ENCODE measurements at regions not wholly inside any gene's neighbourhood (a gene's known extent, or its start where the extent isn't known, plus 50 kb on each side); places are given as distances from the start of the nearest gene placed in this dataset.
"Not testable (repeated sequence)": the region's sequence is repeated elsewhere in the genome, so short reads cannot be mapped to it uniquely, and the experiment has no call there.

DNA sequence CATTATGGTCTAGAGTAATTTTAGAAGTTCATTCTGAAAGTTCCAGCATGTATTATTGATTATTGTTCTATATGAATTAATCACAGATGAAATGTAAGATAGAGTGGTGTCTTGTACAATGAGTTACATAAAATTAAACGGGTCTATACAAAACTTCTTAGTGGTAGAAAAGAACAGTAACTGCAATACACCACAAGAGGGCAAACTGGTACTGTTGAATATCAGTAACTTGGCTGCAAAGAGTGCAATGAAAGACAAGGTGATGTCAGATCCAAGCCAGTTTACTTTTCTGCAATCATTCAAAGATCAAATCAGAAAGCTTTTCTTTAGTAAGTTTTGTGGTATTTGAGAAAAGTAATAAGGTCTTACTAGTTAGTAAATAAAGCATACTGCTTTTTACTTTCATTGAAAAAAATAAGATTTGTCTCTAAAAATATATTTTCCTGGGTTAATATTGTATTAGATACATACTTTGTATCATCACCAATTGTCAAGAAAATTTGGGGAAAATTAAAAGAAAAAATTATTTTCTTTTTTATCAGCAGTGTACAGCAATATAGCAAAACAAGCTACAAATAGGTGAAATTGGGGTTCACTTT lies 66.4 kb upstream of the BTG3 start:
- peak in 2 of 5 experiments; percentile 39 to 77 for DNase-seq

DNA sequence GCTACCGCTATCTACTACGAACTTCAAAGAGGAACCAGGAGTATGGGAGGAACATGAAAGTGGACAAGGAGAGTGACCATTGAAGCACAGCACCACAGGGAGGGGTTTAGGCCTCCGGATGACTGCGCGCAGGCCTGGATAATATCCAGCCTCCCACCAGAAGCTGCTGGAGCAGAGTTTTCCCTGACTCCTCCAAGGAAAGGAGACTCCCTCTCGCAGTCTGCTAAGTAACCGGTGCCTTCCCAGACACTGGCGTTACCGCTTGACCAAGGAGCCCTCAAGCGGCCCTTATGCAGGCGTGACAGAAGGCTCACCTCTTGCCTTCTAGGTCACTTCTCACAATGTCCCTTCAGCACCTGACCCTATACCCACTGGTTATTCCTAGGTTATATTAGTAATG lies 64.2 kb upstream of the BTG3 start:
- not testable (repeated sequence) for DNase-seq

DNA sequence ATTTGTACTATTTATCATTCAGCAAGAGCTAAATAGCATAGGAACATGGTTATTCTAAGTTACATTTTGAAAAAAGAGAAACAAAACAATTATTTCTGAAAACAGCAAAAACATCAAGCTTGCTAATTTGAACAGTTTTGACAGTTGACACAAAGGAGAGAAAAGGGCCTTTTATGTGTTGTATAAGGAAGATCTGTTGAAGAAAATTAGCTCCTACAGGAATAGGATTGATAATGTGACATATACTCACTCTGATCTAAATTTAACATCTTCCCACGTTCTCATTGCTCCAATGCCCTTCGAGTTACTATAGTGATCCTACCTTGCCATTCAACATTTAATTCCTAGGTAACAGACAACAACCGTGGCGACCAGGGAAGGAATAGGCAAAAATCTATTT lies 61.4 kb upstream of the BTG3 start:
- no peak for DNase-seq

DNA sequence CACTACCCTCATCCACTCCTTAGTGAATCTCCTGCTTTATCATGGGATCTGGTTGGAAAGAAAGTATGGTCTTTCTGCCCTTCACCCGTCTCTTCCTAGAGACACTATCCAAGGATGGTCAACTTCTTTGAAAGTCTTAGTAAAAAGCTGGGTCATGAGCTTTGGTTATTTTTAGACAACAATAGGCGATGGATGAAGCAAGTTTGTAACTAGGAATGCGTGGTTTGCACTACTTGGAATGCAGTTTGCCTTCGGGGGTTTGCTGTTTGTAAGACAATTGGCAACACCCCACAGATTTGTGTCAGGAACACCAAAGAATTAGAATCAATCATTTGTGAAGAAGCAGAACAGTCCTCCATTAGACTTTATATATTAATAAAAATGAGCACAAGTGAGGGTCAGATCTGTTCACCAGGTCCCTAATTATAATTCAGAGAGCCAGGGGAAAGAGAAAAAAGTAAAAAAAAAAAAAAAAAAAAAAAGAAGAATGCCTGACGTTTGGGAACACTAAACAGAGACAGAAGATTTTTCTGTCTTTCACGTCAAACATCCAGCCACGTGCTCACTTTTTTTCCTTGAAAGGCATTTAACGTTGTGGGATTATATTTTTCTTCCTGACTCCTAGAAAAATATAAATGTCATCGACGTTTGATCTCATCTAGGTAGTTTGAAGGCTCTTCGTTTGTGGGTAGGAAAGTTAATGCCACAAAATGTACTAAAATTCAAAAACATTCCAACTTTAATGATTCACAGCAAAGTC lies 60.7 kb upstream of the BTG3 start:
- DNase-seq = no peak

DNA sequence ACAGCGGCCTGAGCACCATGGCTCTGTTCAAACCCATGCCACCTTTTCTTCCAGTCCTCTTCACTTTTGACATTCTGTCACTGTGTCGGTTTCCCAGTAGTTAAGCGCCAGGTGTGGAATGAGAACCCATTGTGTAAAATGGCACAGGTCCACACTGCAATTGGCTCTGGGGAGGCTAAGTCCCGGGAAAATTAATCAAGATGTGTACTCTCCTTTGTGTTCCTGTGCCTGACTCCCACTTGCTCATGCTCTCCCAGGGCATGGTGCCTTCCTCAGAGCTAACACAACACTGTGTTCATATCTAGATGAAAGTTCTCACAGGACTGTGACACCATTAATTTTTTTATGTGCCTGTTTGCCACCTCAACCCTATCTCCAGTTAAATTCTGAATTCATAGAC lies 59.0 kb upstream of the BTG3 start:
- no peak for DNase-seq

DNA sequence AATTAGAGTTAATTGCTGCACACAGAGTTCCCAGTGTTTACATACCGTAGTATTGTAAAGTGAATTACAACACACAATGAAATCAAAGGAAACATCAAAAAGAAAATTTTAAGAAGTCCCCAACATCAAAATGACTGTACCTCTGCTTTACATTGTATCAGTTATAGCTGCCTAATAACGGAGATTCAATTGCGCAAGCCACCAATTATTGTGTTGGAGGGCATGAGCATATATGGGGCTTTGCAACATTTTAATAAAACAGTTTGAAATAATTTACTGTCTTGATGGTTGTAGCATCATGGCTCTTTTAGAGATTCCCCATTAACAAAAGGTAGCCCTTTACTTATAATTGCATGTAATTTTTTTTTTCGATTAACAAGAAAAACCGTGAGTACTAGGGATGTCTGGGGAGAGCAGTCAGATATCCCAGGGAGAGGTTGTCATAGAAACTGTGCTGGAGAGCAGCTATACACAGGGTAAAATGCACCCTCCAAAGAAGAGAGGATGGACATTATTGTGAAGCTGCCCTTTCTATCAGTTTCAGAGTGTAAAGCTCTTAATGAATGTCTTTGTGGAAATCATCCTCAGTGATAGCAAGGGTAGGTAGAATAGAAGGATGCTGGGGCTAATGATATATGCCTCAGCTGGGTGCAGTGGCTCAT lies 55.9 kb upstream of the BTG3 start:
- no peak for DNase-seq

DNA sequence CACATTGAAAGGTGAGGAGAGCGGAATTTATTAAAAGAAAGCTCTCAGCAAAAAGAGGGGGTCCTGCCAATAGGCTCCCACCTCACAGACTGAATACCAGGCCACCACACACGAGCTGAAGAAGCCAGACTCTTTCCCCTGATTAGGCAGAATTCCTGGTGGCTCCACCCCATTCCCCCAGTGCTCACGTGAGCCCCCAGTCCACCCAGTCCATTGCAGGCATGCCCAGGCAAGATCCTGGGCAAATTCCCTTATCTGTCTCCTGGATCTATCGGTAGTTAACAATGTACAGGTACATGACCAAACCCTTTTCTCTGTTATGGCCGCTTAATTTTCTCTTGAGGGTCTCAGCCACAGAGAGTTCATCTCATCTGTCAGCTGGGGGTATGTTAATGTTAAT lies 54.6 kb upstream of the BTG3 start:
- no peak for DNase-seq

All from T-helper 2 cell (primary cell).